ENCODE measurements at regions not wholly inside any gene's neighbourhood (a gene's known extent, or its start where the extent isn't known, plus 50 kb on each side); places are given as distances from the start of the nearest gene placed in this dataset.

DNA sequence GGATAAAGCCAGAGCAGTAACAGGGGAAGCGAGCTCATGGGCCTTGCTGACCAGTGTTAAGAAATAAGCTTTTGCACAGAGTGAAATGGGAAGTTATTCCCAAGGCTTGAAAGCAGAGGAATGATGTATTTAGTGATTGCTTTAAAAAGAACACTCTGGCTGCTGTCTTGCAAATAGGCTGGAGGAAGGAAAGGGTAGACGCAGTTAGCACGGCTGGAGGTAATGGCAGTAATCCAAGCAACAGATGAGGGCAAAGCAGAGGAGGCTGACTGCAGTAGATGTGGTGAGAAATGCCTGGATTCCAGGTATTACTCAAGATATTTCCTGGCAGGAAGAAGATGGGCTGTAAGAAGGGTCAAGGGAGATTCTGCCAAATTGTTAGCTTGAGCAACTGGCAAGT, 1342.3 kb upstream of the AGA start:
- DNase-seq (ENCODE audit: low read depth in 3 of 3) = no peak

- no peak for DNase-seq (ENCODE audit: low read depth in 3 of 3)
Observed at GRCh38 chr4:178789279-178789678, 1347.0 kb upstream of the AGA start.

GRCh38 chr4:178799204-178799603, 1357.0 kb upstream of the AGA start:
- no peak for DNase-seq (ENCODE audit: low read depth in 3 of 3)

- DNase-seq (ENCODE audit: low read depth in 3 of 3) = no peak
Observed at GRCh38 chr4:178808106-178808505, 1365.9 kb upstream of the AGA start.

- DNase-seq (ENCODE audit: low read depth in 3 of 3) = no peak
Observed at GRCh38 chr4:178809921-178810320, 1367.7 kb upstream of the AGA start.

GRCh38 chr4:178811356-178811755, 1369.1 kb upstream of the AGA start:
- no peak for DNase-seq (ENCODE audit: low read depth in 3 of 3)

- no peak for DNase-seq (ENCODE audit: low read depth in 3 of 3)
Observed at GRCh38 chr4:178812866-178813265, 1370.6 kb upstream of the AGA start.

- DNase-seq (ENCODE audit: low read depth in 3 of 3) = no peak
Observed at GRCh38 chr4:178814908-178815307, 1372.7 kb upstream of the AGA start.

GRCh38 chr4:178823673-178824295, 1381.5 kb upstream of the AGA start:
- DNase-seq (ENCODE audit: low read depth in 3 of 3) = no peak

DNA sequence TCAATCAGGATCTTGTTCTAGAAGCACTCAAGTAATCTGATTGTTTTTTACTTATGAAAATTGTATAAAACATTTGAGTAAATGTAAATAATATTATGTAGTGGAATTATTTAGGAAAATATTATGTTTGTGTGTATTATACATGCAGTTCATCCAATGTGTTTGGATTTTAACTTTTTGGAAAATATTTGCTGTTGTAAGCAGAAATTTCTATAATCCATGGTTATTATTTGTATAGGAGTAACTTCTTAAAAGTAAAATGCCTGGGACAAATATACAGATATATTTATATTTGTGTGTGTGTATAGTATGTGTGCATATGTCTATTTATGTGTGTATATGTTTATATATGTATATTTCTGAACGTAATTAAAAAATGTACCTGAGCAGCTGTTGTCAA, 1394.6 kb upstream of the AGA start:
- DNase-seq (ENCODE audit: low read depth in 3 of 3) = no peak

- no peak for DNase-seq (ENCODE audit: low read depth in 3 of 3)
Observed at GRCh38 chr4:178838776-178839175, 1396.5 kb upstream of the AGA start.

DNA sequence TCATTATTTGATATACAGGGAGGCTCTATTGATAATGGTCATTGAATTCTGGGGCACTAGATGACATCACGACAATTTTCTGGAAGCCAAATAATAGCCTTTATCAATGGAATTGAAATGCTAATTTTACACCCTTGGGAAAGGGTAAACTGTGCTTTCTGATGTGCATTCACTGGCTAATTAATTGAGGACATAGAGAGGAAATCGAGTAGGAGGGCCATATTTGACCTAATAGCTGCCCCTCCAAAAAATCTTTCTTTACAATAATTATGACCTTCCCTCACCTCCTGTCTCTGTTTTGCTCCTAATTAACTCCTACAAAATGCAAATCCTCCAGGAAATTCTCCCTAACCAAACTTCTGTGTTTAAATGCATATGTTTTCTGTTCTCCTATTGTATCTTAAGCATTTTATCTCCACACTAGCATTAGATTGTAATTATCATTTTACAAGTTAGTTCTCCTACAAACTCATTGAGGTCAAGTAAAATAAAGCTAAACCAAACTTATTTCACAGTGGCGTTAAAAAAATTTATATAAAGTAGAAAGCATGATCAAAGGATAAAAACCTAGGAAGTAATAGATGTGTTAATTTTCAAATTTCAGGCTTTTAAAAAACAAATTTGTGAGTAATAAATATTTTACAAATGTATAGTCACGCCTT, 1414.0 kb upstream of the AGA start:
- no peak for DNase-seq (ENCODE audit: low read depth in 3 of 3)

DNA sequence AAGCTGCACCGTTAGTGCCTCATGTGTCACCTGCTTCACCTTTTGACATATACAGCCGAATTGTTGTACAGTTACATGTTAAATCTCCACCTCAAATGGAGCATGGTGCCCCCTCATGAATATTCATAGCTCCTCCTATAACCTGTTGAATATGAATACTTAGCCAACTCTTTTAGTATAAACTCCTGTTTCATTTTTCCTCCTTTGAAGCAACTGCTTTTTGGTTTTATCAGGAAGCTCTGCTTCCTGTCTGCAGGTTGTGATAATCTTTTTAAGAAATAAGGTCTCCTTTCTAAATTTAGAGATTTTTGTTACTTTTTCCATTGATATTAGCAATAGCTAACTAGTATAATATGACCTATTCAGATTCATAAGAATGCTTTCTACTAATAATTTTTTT, 1429.2 kb upstream of the AGA start:
- DNase-seq (ENCODE audit: low read depth in 3 of 3) = no peak

DNA sequence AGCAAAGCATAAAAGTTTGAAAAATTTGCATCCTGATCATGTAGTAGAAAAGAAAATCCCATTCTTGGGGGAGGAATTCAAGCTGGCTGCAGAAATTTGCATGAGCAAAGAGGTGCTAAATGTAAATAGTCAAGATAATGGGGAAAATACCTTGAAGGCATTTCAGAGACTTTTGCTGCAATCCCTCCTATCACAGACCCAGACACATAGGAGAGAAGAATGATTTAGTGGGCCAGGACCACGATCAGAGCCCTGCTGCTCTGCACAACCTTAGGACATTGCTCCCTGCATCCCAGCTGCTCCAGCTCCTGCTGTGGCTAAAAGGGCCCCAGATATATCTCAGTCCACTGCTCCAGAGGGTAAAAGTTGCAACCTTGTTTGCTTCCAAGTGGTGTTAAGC, 1439.7 kb upstream of the AGA start:
- no peak for DNase-seq (ENCODE audit: low read depth in 3 of 3)

- DNase-seq (ENCODE audit: low read depth in 3 of 3) = no peak
Observed at GRCh38 chr4:178894126-178894525, 1451.9 kb upstream of the AGA start.

- DNase-seq (ENCODE audit: low read depth in 3 of 3) = no peak
Observed at GRCh38 chr4:178899084-178899483, 1456.8 kb upstream of the AGA start.

DNA sequence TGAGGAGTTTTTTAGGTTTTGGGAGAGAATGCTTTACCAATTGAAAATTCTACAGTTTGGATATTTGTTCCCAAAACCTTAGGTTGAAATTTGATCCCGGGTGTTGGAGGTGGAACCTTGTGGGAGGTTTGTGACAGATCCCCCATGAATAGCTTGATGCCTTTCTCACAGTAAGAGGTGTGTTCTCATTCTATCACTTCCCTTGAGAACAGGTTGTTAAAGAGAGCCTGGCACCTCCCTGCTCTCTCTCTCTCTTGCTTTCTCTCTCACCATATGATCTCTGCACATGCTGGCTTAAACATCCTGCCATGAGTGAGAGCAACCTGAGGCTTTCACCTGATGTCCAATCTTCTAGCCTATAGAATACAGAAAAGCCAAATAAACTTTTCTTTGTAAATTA, 1475.5 kb upstream of the AGA start:
- DNase-seq (ENCODE audit: low read depth in 3 of 3) = no peak

DNA sequence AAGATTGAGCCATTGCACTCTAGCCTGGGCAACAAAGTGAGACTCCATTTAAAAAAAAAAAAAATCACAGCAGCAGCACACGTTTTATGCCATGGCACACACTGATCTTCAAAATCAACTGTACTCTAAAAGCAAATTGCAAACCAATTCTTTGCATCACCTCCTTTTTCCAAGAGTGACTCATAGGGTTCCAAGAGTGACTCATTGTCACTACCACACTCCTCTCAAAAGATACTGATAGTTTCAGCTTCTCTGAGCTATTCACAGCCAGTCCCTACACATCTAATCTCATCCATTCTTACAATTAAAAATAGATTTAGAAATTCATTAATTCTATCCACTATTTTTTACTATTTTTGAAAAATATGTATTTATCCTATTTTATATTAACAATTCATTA, 1494.9 kb upstream of the AGA start:
- DNase-seq (ENCODE audit: low read depth in 3 of 3) = no peak

DNA sequence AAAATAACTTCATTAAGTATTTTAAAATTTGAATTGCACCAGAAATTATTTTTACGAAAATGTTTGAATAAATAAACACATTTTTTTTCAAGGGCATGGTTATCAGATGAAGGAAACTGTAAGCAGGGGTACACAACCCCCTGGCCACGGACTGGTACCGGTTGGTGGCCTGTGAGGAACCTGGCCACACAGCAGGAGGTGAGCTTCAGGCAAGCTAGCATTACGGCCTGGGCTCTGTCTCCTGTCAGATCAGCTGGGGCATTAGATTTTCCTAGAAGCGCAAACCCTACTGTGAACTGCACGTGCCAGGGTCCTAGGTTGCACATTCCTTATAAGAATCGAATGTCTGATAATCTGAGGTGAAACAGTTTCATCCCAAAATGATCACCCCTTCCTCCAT, 1499.7 kb upstream of the AGA start:
- DNase-seq (ENCODE audit: low read depth in 3 of 3) = no peak

GRCh38 chr4:178953447-178954120, 1511.3 kb upstream of the AGA start:
- no peak for DNase-seq (ENCODE audit: low read depth in 3 of 3)

GRCh38 chr4:178955614-178956013, 1513.4 kb upstream of the AGA start:
- DNase-seq (ENCODE audit: low read depth in 3 of 3) = no peak

DNA sequence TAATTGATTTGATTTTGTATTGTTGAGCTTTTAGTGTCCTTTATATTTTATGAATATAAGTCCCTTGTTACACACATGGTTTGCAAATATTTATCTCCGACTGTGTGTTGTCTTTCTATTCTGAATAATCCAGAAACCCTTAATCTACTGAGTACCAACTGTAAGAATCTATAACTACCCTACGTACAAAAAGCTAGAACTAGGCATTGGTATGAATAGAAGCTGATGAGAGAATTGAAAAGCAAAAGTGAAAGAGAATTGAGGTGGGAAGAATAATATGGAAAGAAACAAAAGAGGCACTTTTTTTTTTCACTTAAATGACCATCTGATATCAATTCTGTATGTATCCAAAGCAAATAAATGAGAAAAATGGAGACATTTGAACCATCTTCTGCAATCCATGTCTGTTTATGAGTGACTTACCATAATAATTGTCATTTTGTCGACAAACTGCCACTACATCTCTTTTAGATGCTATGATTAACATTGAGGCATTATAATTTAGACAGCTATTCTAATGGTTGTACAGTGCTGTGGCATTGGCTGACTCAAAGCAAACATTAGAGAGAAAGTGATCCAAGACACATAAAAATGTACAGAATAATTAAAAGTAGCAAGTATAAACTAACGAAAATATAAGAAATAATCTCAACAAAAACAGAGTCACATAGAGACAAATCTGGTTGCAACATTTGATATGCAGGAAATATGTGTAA, 1516.6 kb upstream of the AGA start:
- DNase-seq (ENCODE audit: low read depth in 3 of 3) = no peak
